Osteoblast (primary cell): ENCODE measurements at regions not wholly inside any gene's neighbourhood (a gene's known extent, or its start where the extent isn't known, plus 50 kb on each side); places are given as distances from the start of the nearest gene placed in this dataset.

ENCODE experiments used
- DNase-seq: peaks from one replicate; pipeline ENCODE4 v3.0.0; 2011; ENCODE audit warnings: low spot score, mixed read lengths; ENCODE audit not compliant: insufficient read length; ENCODE audit errors: missing footprints
- H2AFZ ChIP-seq: 2 replicates; pipeline ENCODE4 v1.6.0; 2011; ENCODE audit warnings: mild to moderate bottlenecking, low read length
- H3K27ac ChIP-seq: 2 replicates; pipeline ENCODE4 v1.5.1; 2011; ENCODE audit warnings: mild to moderate bottlenecking, low read depth, low read length, moderate library complexity
- H3K27me3 ChIP-seq: 2 replicates; pipeline ENCODE4 v1.6.0; 2012; ENCODE audit warnings: mild to moderate bottlenecking, control low read depth, inconsistent platforms, low read length, moderate library complexity; ENCODE audit not compliant: insufficient read depth
- H3K36me3 ChIP-seq: 2 replicates; pipeline ENCODE4 v1.5.1; 2011; ENCODE audit warnings: mild to moderate bottlenecking, low read length, control low read depth, moderate library complexity; ENCODE audit not compliant: insufficient read depth
- H3K4me1 ChIP-seq: 2 replicates; pipeline ENCODE4 v1.5.1; 2011; ENCODE audit warnings: mild to moderate bottlenecking, low read length, control low read depth, moderate library complexity; ENCODE audit not compliant: insufficient read depth
- H3K4me2 ChIP-seq: 2 replicates; pipeline ENCODE4 v1.6.0; 2011; ENCODE audit warnings: mild to moderate bottlenecking, low read length; ENCODE audit not compliant: insufficient read depth
- H3K4me3 ChIP-seq: fragments of 200-600 bp; sonication (generic); 3 replicates; pipeline ENCODE4 v1.5.1; 2012; ENCODE audit warnings: mild to moderate bottlenecking, low read length, inconsistent platforms; ENCODE audit not compliant: insufficient read depth
- H3K79me2 ChIP-seq: 2 replicates; pipeline ENCODE4 v1.6.0; 2012; ENCODE audit warnings: mild to moderate bottlenecking, low read length, control low read depth, inconsistent platforms; ENCODE audit not compliant: insufficient read depth
- H3K9me3 ChIP-seq: 2 replicates; pipeline ENCODE4 v1.5.1; 2011; ENCODE audit warnings: low read depth, low read length, control low read depth
- H4K20me1 ChIP-seq: 2 replicates; pipeline ENCODE4 v1.6.0; 2012; ENCODE audit warnings: mild to moderate bottlenecking, low read length, control low read depth; ENCODE audit not compliant: insufficient read depth
- CTCF ChIP-seq: IDR thresholded peaks from 2 replicates; pipeline ENCODE4 v1.5.1; 2011; ENCODE audit warnings: mild to moderate bottlenecking, low read depth, low read length, moderate library complexity; ENCODE audit errors: extremely low read depth

GRCh38 chr2:5888126-5888525 lies 195.9 kb downstream of the SOX11 start:
- H3K36me3 ChIP-seq = no peaks in the 10 kb centered on the region
- H3K4me2 ChIP-seq = no peak overlapping the region
- no peak overlapping the region for H3K4me3 ChIP-seq
- H3K79me2 ChIP-seq = no peaks in the 10 kb centered on the region
- H3K9me3 ChIP-seq = no peaks in the 10 kb centered on the region
- no peak overlapping the region for H3K27ac ChIP-seq
- TF ChIP-seq CTCF = no peak
- DNase-seq = no peak
- H3K4me1 ChIP-seq = no peaks in the 10 kb centered on the region
- H4K20me1 ChIP-seq = no peaks in the 10 kb centered on the region
- no peaks in the 10 kb centered on the region for H3K27me3 ChIP-seq
- H2AFZ ChIP-seq = no peak overlapping the region

- TF ChIP-seq CTCF = no peak
- no peak for DNase-seq
- Histone ChIP-seq H3K4me3 (no peak overlapping the region), H3K79me2 (no peaks in the 10 kb centered on the region), H2AFZ (no peak overlapping the region), H3K36me3 (no peaks in the 10 kb centered on the region), H3K4me2 (no peak overlapping the region), H4K20me1 (no peaks in the 10 kb centered on the region), H3K4me1 (no peaks in the 10 kb centered on the region), H3K9me3 (no peaks in the 10 kb centered on the region), H3K27ac (no peak overlapping the region), H3K27me3 (no peaks in the 10 kb centered on the region)
These were observed 197.3 kb downstream of the SOX11 start for GRCh38 chr2:5889519-5889918.

GRCh38 chr2:5894355-5894754 lies 202.2 kb downstream of the SOX11 start:
- H3K9me3 ChIP-seq = no peaks in the 10 kb centered on the region
- no peak overlapping the region for H3K27ac ChIP-seq
- no peaks in the 10 kb centered on the region for H3K27me3 ChIP-seq
- H3K4me3 ChIP-seq = no peak overlapping the region
- DNase-seq = no peak
- H3K36me3 ChIP-seq = no peaks in the 10 kb centered on the region
- TF ChIP-seq CTCF = no peak
- no peaks in the 10 kb centered on the region for H3K4me1 ChIP-seq
- H3K4me2 ChIP-seq = no peak overlapping the region
- H4K20me1 ChIP-seq = no peaks in the 10 kb centered on the region
- no peaks in the 10 kb centered on the region for H3K79me2 ChIP-seq
- no peak overlapping the region for H2AFZ ChIP-seq

- Histone ChIP-seq H3K4me3 (no peak overlapping the region), H3K4me2 (no peak overlapping the region), H2AFZ (no peak overlapping the region), H3K9me3 (no peaks in the 10 kb centered on the region), H3K79me2 (no peaks in the 10 kb centered on the region), H3K27ac (no peak overlapping the region), H4K20me1 (no peaks in the 10 kb centered on the region), H3K36me3 (no peaks in the 10 kb centered on the region), H3K27me3 (no peaks in the 10 kb centered on the region), H3K4me1 (no peaks in the 10 kb centered on the region)
- no peak for DNase-seq
- TF ChIP-seq CTCF = no peak
These were observed 203.1 kb downstream of the SOX11 start for GRCh38 chr2:5895284-5895683.
